GM21723 (cell line): ENCODE measurements at regions not wholly inside any gene's neighbourhood (a gene's known extent, or its start where the extent isn't known, plus 50 kb on each side); places are given as distances from the start of the nearest gene placed in this dataset.

Experiments used
- ATAC-seq: cut with Tn5 transposase; IDR thresholded peaks from one replicate; pipeline ENCODE4 v1.9.1; 2021; ENCODE audit warnings: mild to moderate bottlenecking, moderate library complexity; ENCODE audit not compliant: unreplicated experiment

- no peak for ATAC-seq
Observed at GRCh38 chr3:70421506-70421905, 109.1 kb upstream of the MDFIC2 start.

DNA sequence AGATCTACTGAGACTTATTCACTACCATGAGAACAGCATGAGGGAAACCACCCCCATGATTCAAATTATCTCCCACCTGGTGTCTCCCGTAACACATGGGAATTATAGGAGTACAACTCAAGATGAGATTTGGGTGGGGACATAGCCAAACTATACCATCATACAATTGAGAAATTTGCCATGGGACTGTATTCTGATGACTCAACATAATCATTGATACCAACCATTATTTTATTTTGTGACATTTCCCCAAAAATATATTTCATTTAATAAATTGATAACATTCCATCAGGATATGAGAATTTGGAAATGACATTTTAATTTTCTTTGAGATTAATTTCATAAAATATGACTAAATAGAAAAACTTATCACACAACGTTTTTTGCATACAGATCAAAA lies 96.6 kb upstream of the MDFIC2 start:
- ATAC-seq: no peak

DNA sequence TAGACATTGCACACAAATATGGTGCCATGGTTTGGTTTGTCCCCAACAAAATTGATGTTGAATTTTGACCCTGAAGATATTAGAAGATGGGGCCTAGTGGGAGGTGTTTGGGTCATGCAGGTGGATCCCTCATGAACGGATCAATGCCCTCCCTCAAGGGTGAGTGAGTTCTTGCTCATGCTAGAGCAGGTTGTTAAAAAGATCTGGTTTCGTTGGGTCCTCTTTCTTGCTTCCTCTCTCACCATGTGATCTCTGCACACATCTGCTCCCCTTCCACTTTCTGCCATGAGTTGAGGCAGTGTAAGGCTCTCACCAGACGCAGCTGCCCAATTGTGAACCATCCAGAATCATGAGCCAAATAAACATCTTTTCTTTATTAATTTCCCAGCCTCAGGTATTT lies 87.8 kb upstream of the MDFIC2 start:
- no peak for ATAC-seq

DNA sequence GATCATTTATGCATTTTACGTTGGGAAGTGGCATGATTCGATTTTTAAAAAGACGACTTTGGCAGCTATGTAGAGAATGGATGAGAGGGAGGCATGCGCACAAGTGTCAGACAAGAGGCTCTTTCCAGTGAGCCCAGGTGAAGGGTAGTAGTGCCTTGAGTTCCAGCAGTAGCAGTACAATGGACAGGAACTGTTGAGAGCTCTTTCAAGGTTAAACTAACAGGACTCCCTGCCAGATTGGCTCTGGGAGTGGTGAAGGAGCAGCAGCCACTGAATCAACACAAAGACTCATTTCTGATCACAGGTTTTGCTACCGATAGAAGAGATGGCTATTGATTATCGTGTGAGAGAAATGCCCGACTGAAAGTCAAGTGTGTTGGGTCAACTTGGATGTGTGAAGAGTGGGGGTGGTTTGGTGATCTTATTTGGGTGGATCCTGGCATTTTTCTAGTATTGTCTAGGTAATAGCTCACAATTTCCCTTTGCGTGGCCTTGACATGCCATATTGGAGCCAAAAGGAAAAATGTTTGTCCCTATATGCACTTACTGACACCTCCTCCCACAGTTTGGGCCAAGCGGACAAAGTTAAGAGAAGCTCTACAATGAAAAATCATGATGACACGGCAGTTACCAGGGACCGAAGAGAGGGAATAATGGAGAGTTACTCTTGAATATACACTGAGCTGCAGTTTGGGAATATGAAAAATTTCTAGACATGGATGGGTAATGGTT lies 81.6 kb upstream of the MDFIC2 start:
- ATAC-seq: no peak

DNA sequence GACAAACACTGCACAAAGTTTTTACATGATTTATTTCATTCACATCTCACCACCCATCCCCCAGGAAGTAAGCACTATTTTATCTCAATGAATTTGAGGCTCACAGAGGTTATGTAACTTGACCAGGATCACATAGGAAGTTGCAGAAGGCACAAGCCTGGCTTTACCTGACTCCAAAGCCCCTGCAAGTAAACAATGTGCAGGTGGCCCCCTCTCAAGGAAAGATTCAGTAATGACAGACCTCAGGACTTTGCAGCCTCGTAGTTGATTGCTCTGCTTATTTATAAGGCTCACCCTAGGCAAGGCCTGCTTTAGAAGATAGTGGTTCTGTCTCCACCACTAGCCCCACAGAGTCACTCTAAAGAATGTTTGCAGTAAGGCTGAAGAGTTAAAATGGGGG lies 79.8 kb upstream of the MDFIC2 start:
- no peak for ATAC-seq

- ATAC-seq: no peak
Observed at GRCh38 chr3:70387889-70388288, 75.5 kb upstream of the MDFIC2 start.

GRCh38 chr3:70386846-70387245 lies 74.4 kb upstream of the MDFIC2 start:
- no peak for ATAC-seq

- no peak for ATAC-seq
Observed at GRCh38 chr3:70386043-70386442, 73.6 kb upstream of the MDFIC2 start.

DNA sequence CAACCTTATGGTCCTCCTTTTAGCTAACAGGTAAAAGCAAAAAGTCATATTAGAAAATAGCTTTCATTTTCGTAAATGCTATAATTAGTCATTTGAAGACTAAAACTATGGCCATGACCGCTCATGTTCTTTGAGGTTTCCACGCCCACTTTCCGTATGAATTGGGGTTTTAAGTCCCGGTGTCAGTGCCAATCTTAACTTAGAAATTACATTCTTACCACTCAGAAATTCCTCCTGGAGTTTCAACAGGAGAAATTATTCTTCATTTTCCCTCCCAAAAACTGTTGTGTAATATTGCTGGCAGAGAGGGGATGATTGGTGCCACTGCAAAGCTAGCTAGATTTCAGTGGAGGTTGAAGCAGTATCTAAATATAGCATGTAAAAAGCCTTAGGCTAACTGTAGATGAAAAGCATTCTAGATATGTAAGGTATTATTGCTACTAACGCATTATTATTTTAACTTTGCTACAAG lies 71.0 kb upstream of the MDFIC2 start:
- ATAC-seq: peak; percentile 97

DNA sequence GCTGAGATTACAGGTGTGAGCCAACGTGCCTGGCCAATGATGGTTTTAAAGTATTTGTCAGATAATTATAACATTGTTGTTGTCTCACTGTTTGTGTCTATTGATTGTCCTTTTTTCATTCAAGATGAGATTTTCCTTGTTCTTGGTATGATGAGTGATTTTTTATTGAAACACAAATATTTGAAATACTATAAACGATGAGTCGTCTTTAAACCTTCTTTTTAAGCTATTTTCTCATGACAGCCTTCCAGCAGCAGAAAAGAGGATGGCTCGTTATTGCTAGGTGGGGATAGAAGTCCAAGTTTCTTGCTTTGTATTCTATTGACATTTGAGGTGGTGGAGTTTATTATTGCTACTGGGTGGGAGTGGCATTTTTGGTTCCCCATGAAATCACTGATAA lies 61.7 kb upstream of the MDFIC2 start:
- ATAC-seq: no peak
